KBM-7 (cell line): ENCODE measurements at regions not wholly inside any gene's neighbourhood (a gene's known extent, or its start where the extent isn't known, plus 50 kb on each side); places are given as distances from the start of the nearest gene placed in this dataset.

Experiments used
- DNase-seq: peaks from one replicate; pipeline ENCODE4 v3.0.0-alpha.2; 2015
- in situ Hi-C: fragments of 300-500 bp; cut with MboI; formaldehyde crosslinking; loops from 2 replicates; pipeline ENCODE4 v1.14.3; 2020; ENCODE audit warnings: low sequenced_read_pairs, low pct_unique_long_range_greater_than_20kb, mixed read lengths

- DNase-seq = no peak
- in situ Hi-C loops = no loop called here
Observed at GRCh38 chr10:36373424-36374096, 731.5 kb upstream of the FZD8 start.

DNA sequence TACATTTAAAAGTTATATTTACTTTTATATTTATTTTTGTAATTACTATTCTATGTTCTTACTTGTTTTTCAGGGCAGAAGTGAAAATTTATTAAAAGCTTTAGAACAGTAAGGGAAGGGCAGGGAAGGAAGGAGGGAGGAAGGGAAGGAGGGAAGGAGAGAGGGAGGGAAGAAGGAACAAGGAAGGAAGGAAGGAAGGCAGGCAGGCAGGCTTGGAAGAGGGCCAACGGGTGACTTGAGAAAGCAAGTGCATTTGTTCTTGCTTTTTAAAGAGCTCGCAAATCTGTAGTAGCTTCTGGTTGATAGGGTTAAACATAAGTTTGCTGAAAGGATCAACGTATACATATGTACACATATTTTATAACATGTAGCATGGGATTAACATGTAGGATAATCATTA lies 725.3 kb upstream of the FZD8 start:
- DNase-seq = no peak
- in situ Hi-C loops = no loop called here

- DNase-seq = peak; percentile 8
- in situ Hi-C loops = no loop called here
Observed at GRCh38 chr10:36366843-36367242, 724.7 kb upstream of the FZD8 start.

DNA sequence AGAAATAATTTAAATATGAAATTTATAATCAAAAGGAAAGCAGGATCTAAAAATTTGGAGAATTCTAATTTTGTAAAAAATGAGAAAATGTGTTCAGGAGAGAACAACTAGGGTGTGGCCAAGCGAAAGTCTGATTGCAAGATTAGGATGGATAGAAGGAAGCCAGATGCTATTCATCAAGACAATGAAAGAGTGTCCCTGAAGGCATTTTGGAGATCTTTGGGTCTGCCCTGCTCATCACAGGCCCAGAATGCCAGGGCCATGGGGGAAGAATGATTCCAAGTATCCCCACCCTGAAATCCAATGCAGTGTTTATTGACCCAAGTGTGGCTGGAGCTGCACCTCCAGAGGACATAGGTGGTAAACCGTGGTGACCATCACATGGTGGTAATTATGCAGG lies 724.0 kb upstream of the FZD8 start:
- in situ Hi-C loops = no loop called here
- DNase-seq = no peak

GRCh38 chr10:36362257-36362656 lies 720.2 kb upstream of the FZD8 start:
- no peak for DNase-seq
- in situ Hi-C loops = no loop called here

- in situ Hi-C loops = no loop called here
- no peak for DNase-seq
Observed at GRCh38 chr10:36358736-36359135, 716.6 kb upstream of the FZD8 start.

GRCh38 chr10:36354633-36355032 lies 712.5 kb upstream of the FZD8 start:
- in situ Hi-C loops = no loop called here
- no peak for DNase-seq

- in situ Hi-C loops = no loop called here
- no peak for DNase-seq
Observed at GRCh38 chr10:36351159-36351558, 709.1 kb upstream of the FZD8 start.

- no peak for DNase-seq
- in situ Hi-C loops = no loop called here
Observed at GRCh38 chr10:36349445-36350078, 707.5 kb upstream of the FZD8 start.

DNA sequence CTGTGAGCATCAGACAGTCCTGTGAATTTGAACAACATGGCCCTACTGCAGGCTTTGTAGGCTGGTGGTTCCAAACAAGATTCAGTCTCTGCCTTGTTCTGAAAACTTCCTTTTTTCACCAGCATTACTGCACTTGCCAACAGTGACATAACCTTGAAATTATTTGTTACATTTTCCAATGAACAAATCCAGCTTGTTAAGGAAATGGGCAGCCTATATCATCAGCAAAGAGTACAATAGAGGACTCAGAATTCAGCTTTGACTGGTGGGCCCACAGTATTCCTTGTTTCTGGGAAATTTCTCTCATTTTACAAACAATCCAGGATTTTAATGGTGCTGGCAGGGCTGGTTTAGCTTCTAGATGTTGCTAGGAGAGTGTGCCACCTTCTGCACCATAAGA lies 703.7 kb upstream of the FZD8 start:
- in situ Hi-C loops = no loop called here
- no peak for DNase-seq

DNA sequence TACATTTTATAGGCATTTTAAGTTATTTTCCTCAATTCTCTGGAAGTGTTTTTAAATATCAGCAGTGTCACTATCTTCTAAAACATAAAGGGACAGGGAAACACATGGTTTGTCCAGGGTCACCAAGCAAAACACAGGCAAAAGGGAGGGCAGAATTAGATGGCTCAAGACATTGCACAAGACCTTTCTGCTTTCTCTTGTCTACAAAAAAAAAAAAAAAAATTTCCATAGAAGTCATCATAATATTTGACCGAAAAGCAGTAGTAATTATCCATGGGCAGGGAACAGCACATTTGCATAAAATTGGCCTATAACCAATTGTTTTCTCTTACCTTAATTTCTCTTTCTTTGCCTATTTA lies 703.1 kb upstream of the FZD8 start:
- no peak for DNase-seq
- in situ Hi-C loops = no loop called here

- DNase-seq = no peak
- in situ Hi-C loops = no loop called here
Observed at GRCh38 chr10:36344240-36345174, 702.4 kb upstream of the FZD8 start.

GRCh38 chr10:36342781-36343180 lies 700.7 kb upstream of the FZD8 start:
- DNase-seq = no peak
- in situ Hi-C loops = no loop called here

GRCh38 chr10:36341471-36341870 lies 699.4 kb upstream of the FZD8 start:
- in situ Hi-C loops = no loop called here
- DNase-seq = no peak

DNA sequence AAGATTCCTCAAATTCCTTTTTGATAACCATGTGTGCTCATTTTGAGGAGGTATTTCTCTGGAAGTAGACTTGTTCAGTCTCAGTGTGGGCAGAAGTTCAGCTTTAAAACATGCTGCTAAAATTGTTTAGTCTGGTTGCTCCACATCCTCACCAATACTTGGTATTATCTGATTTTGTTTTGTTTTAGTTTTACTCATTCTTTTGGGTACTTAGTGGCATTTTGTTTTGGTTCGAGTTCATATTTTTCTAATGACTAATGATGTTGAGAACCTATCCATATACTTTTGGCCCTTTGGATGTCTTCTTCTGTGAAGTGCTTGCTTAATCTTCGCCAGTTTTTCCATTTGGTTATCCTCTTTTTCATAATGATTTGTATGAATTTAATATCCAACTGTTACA lies 694.2 kb upstream of the FZD8 start:
- in situ Hi-C loops = no loop called here
- no peak for DNase-seq

GRCh38 chr10:36333446-36333845 lies 691.4 kb upstream of the FZD8 start:
- DNase-seq = no peak
- in situ Hi-C loops = no loop called here

DNA sequence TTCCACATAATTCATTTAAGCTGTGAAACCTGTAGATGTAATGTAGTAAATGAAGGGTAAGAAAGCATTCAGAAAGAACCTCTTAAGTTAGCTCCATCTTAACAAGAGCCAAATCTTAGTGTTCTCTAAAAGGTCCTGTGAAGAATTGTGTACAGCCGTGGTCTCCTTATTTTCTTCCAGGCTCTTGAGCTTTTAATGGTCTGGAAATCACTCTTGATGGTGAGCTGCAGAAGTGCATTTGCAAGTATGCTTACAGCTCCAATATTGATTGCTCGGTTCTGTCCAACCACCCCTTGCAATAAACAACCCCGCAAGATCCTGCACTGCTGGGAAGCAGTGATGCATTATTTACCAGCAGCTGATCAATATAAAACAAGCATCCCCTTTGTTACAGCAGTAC lies 690.8 kb upstream of the FZD8 start:
- in situ Hi-C loops = no loop called here

GRCh38 chr10:36331121-36331520 lies 689.0 kb upstream of the FZD8 start:
- DNase-seq = no peak
- in situ Hi-C loops = no loop called here

More for the DNA sequence above, 690.8 kb upstream of the FZD8 start:
- DNase-seq = no peak

GRCh38 chr10:36325815-36326214 lies 683.7 kb upstream of the FZD8 start:
- DNase-seq = no peak
- in situ Hi-C loops = no loop called here

- no peak for DNase-seq
- in situ Hi-C loops = no loop called here
Observed at GRCh38 chr10:36324831-36325230, 682.7 kb upstream of the FZD8 start.
